Left lung (tissue), 4 donors: ENCODE measurements at regions not wholly inside any gene's neighbourhood (a gene's known extent, or its start where the extent isn't known, plus 50 kb on each side); places are given as distances from the start of the nearest gene placed in this dataset.

ENCODE experiments used
- ATAC-seq: fragments of 200-7000 bp; cut with Tn5 transposase; one replicate; pipeline ENCODE4 v1.9.1; 2020; ENCODE audit warnings: moderate library complexity
- DNase-seq, 4 donors: peaks; one replicate each; pipeline ENCODE4 v3.0.0-alpha.2; 2013 to 2020
- H3K27ac ChIP-seq, 2 donors: fragments of 200-600 bp; sonication (generic) in 1 of 2; one replicate each; pipeline versions ENCODE4 v1.5.0 to v1.8.0; 2020 to 2021
- H3K27me3 ChIP-seq, 2 donors: fragments of 200-600 bp; sonication (generic) in 1 of 2; one replicate each; pipeline versions ENCODE4 v1.5.0 to v1.8.0; 2020 to 2021
- H3K36me3 ChIP-seq, 2 donors: fragments of 200-600 bp; sonication (generic) in 1 of 2; one replicate each; pipeline versions ENCODE4 v1.5.0 to v1.8.0; 2020 to 2021
- H3K4me1 ChIP-seq, 2 donors: fragments of 200-600 bp; one replicate each; pipeline ENCODE4 v1.8.0; 2021
- H3K4me3 ChIP-seq, 2 donors: fragments of 200-600 bp; sonication (generic) in 1 of 2; one replicate each; pipeline versions ENCODE4 v1.5.0 to v1.8.0; 2020 to 2021; ENCODE audit warnings: mild to moderate bottlenecking in 1 of 2
- H3K9me3 ChIP-seq, 2 donors: fragments of 200-600 bp; sonication (generic) in 1 of 2; one replicate each; pipeline versions ENCODE4 v1.5.0 to v1.8.0; 2020 to 2021
- CTCF ChIP-seq, 2 donors: fragments of 200-600 bp; sonication (generic) in 1 of 2; IDR thresholded peaks; one replicate each; pipeline versions ENCODE4 v1.5.0 to v1.8.0; 2021; ENCODE audit warnings: antibody characterized with exemption in 2 of 2
- intact Hi-C, 2 donors: fragments of 100-400 bp; cut with DNase I; formaldehyde crosslinking; loops; one replicate each; pipeline versions ENCODE4 v1.11.2 to v1.14.2; 2022
- donor health status: DM: no; HTN: yes; CAD: no.
- donor health status: DM: no; HTN: no; CAD: no.

- no peak for TF ChIP-seq CTCF (IDR thresholded peaks at IDR 0.05)
- no peak for ATAC-seq
- H3K27me3 ChIP-seq: no peaks in the 10 kb centered on the region
- intact Hi-C loops: no loop called here
- DNase-seq: no peak
- no peak overlapping the region for H3K4me3 ChIP-seq
- H3K4me1 ChIP-seq: no peaks in the 10 kb centered on the region
- H3K27ac ChIP-seq: no peak overlapping the region
- H3K36me3 ChIP-seq: no peaks in the 10 kb centered on the region
- H3K9me3 ChIP-seq: no peaks in the 10 kb centered on the region
Measured at GRCh38 chr16:50497592-50497991, 50.6 kb upstream of the NKD1 start.

GRCh38 chr16:50496990-50497389 lies 51.2 kb upstream of the NKD1 start:
- TF ChIP-seq CTCF (IDR thresholded peaks at IDR 0.05): no peak
- H3K4me3 ChIP-seq: no peak overlapping the region
- no peaks in the 10 kb centered on the region for H3K36me3 ChIP-seq
- no peak for DNase-seq
- H3K27ac ChIP-seq: no peak overlapping the region
- intact Hi-C loops: no loop called here
- no peak for ATAC-seq
- H3K27me3 ChIP-seq: no peaks in the 10 kb centered on the region
- H3K4me1 ChIP-seq: no peaks in the 10 kb centered on the region
- H3K9me3 ChIP-seq: no peaks in the 10 kb centered on the region

- ATAC-seq (no peak), DNase-seq (no peak)
- H3K36me3 ChIP-seq: no peaks in the 10 kb centered on the region
- no peaks in the 10 kb centered on the region for H3K4me1 ChIP-seq
- H3K9me3 ChIP-seq: no peaks in the 10 kb centered on the region
- H3K4me3 ChIP-seq: no peak overlapping the region
- TF ChIP-seq CTCF (IDR thresholded peaks at IDR 0.05): no peak
- H3K27me3 ChIP-seq: no peaks in the 10 kb centered on the region
- H3K27ac ChIP-seq: no peak overlapping the region
- intact Hi-C loops: no loop called here
Measured at GRCh38 chr16:50495673-50496072, 52.5 kb upstream of the NKD1 start.

- H3K36me3 ChIP-seq: no peaks in the 10 kb centered on the region
- no peak for DNase-seq
- no peaks in the 10 kb centered on the region for H3K27me3 ChIP-seq
- no peak for TF ChIP-seq CTCF (IDR thresholded peaks at IDR 0.05)
- H3K9me3 ChIP-seq: no peaks in the 10 kb centered on the region
- intact Hi-C loops: no loop called here
- no peak overlapping the region for H3K4me3 ChIP-seq
- no peak overlapping the region for H3K27ac ChIP-seq
- no peaks in the 10 kb centered on the region for H3K4me1 ChIP-seq
- ATAC-seq: no peak
Measured at GRCh38 chr16:50494501-50495491, 53.4 kb upstream of the NKD1 start.

- no peak overlapping the region for H3K27ac ChIP-seq
- H3K4me3 ChIP-seq: no peak overlapping the region
- no peaks in the 10 kb centered on the region for H3K36me3 ChIP-seq
- DNase-seq (no peak), ATAC-seq (no peak)
- intact Hi-C loops: no loop called here
- TF ChIP-seq CTCF (IDR thresholded peaks at IDR 0.05): no peak
- H3K27me3 ChIP-seq: no peaks in the 10 kb centered on the region
- H3K9me3 ChIP-seq: peaks cover 0 to 1% of the 10 kb centered on the region in 2 donors
- H3K4me1 ChIP-seq: no peaks in the 10 kb centered on the region
Measured at GRCh38 chr16:50491516-50491915, 56.7 kb upstream of the NKD1 start.
